GM21528 (cell line): ENCODE measurements at regions not wholly inside any gene's neighbourhood (a gene's known extent, or its start where the extent isn't known, plus 50 kb on each side); places are given as distances from the start of the nearest gene placed in this dataset.

Experiments
- ATAC-seq: cut with Tn5 transposase; IDR thresholded peaks from one replicate; pipeline ENCODE4 v1.9.1; 2021; ENCODE audit warnings: mild to moderate bottlenecking, moderate library complexity; ENCODE audit not compliant: unreplicated experiment, low FRiP score

- no peak for ATAC-seq
Observed at GRCh38 chr7:155360495-155361345, 63.0 kb downstream of the INSIG1 start.

- ATAC-seq = no peak
Observed at GRCh38 chr7:155361346-155361680, 63.6 kb downstream of the INSIG1 start.

GRCh38 chr7:155361947-155362346, 64.3 kb downstream of the INSIG1 start:
- ATAC-seq = no peak

- ATAC-seq = no peak
Observed at GRCh38 chr7:155362380-155363145, 64.9 kb downstream of the INSIG1 start.

GRCh38 chr7:155363146-155363539, 65.5 kb downstream of the INSIG1 start:
- ATAC-seq = no peak

- no peak for ATAC-seq
Observed at GRCh38 chr7:155363852-155364600, 66.3 kb downstream of the INSIG1 start.

- ATAC-seq = no peak
Observed at GRCh38 chr7:155365146-155365874, 67.6 kb downstream of the INSIG1 start.

GRCh38 chr7:155368894-155369600, 71.4 kb downstream of the INSIG1 start:
- no peak for ATAC-seq

GRCh38 chr7:155369766-155370165, 72.1 kb downstream of the INSIG1 start:
- ATAC-seq = no peak

GRCh38 chr7:155371331-155371883, 73.7 kb downstream of the INSIG1 start:
- no peak for ATAC-seq

GRCh38 chr7:155371884-155372781, 74.5 kb downstream of the INSIG1 start:
- peak; percentile 47 for ATAC-seq

- ATAC-seq = no peak
Observed at GRCh38 chr7:155372782-155373358, 75.2 kb downstream of the INSIG1 start.

- ATAC-seq = no peak
Observed at GRCh38 chr7:155373359-155374273, 75.9 kb downstream of the INSIG1 start.

GRCh38 chr7:155374276-155375252, 76.9 kb downstream of the INSIG1 start:
- no peak for ATAC-seq

GRCh38 chr7:155375337-155376277, 77.9 kb downstream of the INSIG1 start:
- no peak for ATAC-seq
